ENCODE measurements at regions not wholly inside any gene's neighbourhood (a gene's known extent, or its start where the extent isn't known, plus 50 kb on each side); places are given as distances from the start of the nearest gene placed in this dataset.
"Not testable (repeated sequence)": the region's sequence is repeated elsewhere in the genome, so short reads cannot be mapped to it uniquely, and the experiment has no call there.

DNA sequence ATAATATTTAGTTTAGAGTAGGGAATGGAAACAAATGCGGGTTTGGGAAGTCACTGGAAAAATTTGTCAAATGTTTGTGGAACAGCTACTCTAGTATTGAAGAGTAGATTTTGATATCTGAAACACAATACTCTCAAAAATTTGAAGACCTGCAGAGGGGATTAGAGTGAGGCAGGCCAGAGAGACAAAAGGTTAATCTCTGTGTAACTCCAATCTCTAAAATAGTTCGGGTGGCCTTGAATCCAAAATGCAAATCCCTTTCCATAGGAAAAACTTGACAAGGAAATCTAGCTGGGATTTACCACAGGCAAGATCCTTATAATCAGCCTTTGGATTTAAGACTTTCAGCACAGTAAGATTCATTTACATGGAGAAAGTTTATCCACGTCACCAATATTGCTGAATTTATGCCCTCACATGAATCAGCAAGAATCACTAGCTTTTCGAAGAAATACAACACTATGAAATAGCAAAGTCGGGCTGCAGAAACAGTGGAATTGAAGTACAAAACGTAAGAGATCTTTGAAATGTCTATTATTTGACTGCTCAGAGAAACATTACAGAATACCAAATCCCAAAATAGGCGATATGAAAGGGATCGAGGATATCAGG, 423.7 kb upstream of the ZNF804A start:
- intact Hi-C loops (cut with DNase I) = no loop called here
- H3K27ac ChIP-seq (ENCODE audit: low read length) = no peak overlapping the region
- H3K27me3 ChIP-seq (ENCODE audit: control insufficient read depth, insufficient read depth) = no peaks in the 10 kb centered on the region
- H3K4me1 ChIP-seq (ENCODE audit: control insufficient read depth, insufficient read depth, low read length) = no peaks in the 10 kb centered on the region
- no peak overlapping the region for H3K4me3 ChIP-seq (ENCODE audit: low read length)
- ATAC-seq (no peak), DNase-seq (no peak)
- WGBS = 74% methylated on average over 8 of the region's 8 CpGs
- no peaks in the 10 kb centered on the region for H3K9me3 ChIP-seq (ENCODE audit: control insufficient read depth, low read length)

DNA sequence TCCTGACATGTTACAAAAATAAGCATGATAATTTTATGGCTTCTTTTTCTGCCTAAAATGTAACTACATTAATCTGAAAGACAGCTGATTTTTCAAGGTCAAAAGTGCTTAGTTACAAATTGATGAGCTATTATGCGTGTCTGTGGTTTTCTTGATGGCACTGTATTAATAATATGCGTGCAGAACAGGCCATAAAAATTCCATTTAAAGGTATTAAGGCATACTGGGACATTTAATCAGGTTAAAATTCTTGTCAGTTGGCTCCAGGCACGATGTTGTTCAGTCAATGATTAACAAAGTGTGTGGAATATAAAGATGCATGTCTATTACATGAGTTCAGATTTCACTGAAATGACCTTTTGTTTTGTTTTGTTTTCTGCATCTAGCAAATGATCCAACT, 420.1 kb upstream of the ZNF804A start:
- H3K4me3 ChIP-seq (ENCODE audit: low read length) = no peak overlapping the region
- H3K4me1 ChIP-seq (ENCODE audit: control insufficient read depth, insufficient read depth, low read length) = no peaks in the 10 kb centered on the region
- H3K27ac ChIP-seq (ENCODE audit: low read length) = no peak overlapping the region
- ATAC-seq (no peak), DNase-seq (no peak)
- 63% methylated on average over 3 of the region's 3 CpGs for WGBS
- no peaks in the 10 kb centered on the region for H3K9me3 ChIP-seq (ENCODE audit: control insufficient read depth, low read length)
- intact Hi-C loops (cut with DNase I) = no loop called here
- H3K27me3 ChIP-seq (ENCODE audit: control insufficient read depth, insufficient read depth) = no peaks in the 10 kb centered on the region

- DNase-seq = no peak
Observed at GRCh38 chr2:184186436-184186835, 411.9 kb upstream of the ZNF804A start.

DNA sequence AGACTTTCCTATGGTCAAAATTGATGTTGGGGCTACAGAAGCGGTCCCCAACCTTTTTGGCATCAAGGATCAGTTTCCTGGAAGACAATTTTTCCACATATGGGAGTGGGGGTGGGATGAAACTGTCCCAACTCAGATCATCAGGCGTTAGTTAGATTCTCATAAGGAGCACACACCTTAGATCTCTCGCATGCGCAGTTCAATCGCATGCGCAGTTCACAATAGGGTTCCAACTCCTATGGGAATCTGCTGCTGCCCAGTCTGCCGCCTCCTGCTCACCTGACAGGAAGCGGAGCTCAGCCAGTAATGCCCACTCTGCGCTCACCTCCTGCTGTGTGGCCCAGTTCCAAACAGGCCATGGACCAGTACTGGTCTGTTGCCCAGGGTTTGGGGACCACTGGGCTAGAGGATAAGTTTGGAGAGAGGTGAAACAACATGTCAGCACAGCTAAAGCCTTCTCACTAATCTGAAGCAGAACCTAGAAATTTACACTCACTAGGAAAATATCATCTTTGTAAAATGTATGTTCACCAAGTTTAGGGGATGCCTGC, 410.8 kb upstream of the ZNF804A start:
- Histone ChIP-seq H3K27me3 (ENCODE audit: control insufficient read depth, insufficient read depth) (no peaks in the 10 kb centered on the region), H3K4me1 (ENCODE audit: control insufficient read depth, insufficient read depth, low read length) (no peaks in the 10 kb centered on the region), H3K27ac (ENCODE audit: low read length) (no peak overlapping the region), H3K4me3 (ENCODE audit: low read length) (no peak overlapping the region), H3K9me3 (ENCODE audit: control insufficient read depth, low read length) (no peaks in the 10 kb centered on the region)
- WGBS = 80% methylated on average over 9 of the region's 9 CpGs
- intact Hi-C loops (cut with DNase I) = no loop called here
- DNase-seq (no peak), ATAC-seq (no peak)

More at GRCh38 chr2:184186436-184186835, 411.9 kb upstream of the ZNF804A start:
- intact Hi-C loops (cut with DNase I) = no loop called here
- WGBS = 80% methylated on average over 4 of the region's 4 CpGs
- H3K27me3 ChIP-seq (ENCODE audit: control insufficient read depth, insufficient read depth) = no peaks in the 10 kb centered on the region
- no peak overlapping the region for H3K27ac ChIP-seq (ENCODE audit: low read length)
- no peaks in the 10 kb centered on the region for H3K9me3 ChIP-seq (ENCODE audit: control insufficient read depth, low read length)
- no peak overlapping the region for H3K4me3 ChIP-seq (ENCODE audit: low read length)
- no peaks in the 10 kb centered on the region for H3K4me1 ChIP-seq (ENCODE audit: control insufficient read depth, insufficient read depth, low read length)
- ATAC-seq = no peak

- no peak for ATAC-seq
- Histone ChIP-seq H3K27ac (ENCODE audit: low read length) (no peak overlapping the region), H3K4me3 (ENCODE audit: low read length) (no peak overlapping the region), H3K4me1 (ENCODE audit: control insufficient read depth, insufficient read depth, low read length) (no peaks in the 10 kb centered on the region), H3K27me3 (ENCODE audit: control insufficient read depth, insufficient read depth) (no peaks in the 10 kb centered on the region), H3K9me3 (ENCODE audit: control insufficient read depth, low read length) (no peaks in the 10 kb centered on the region)
- DNase-seq = no peak
- 70% methylated on average over 3 of the region's 3 CpGs for WGBS
- intact Hi-C loops (cut with DNase I) = no loop called here
Observed at GRCh38 chr2:184190725-184191124, 407.6 kb upstream of the ZNF804A start.

- no peak for DNase-seq
- Histone ChIP-seq H3K4me1 (ENCODE audit: control insufficient read depth, insufficient read depth, low read length) (no peaks in the 10 kb centered on the region), H3K27ac (ENCODE audit: low read length) (no peak overlapping the region), H3K4me3 (ENCODE audit: low read length) (no peak overlapping the region), H3K27me3 (ENCODE audit: control insufficient read depth, insufficient read depth) (no peaks in the 10 kb centered on the region), H3K9me3 (ENCODE audit: control insufficient read depth, low read length) (no peaks in the 10 kb centered on the region)
- ATAC-seq = no peak
- intact Hi-C loops (cut with DNase I) = no loop called here
- 72% methylated on average over 2 of the region's 2 CpGs for WGBS
Observed at GRCh38 chr2:184192649-184193048, 405.7 kb upstream of the ZNF804A start.

DNA sequence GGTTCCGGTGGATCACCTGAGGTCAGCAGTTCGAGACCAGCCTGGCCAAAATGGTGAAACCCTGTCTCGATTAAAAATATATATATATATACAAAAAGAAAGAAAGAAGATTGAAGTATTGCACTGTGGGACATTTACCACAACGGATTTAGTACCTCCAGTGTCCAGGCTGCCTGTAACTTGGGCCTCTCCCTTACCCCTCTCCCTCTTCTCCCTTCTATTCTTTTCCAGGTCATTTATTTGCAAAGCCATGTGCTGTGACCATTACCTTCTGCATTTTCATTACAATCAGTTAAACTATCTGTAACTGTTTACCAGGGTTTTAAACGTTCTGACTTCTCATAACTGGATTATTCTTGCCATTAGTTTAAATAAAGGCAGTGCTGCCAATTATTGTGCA, 400.9 kb upstream of the ZNF804A start:
- WGBS = 66% methylated on average over 5 of the region's 5 CpGs
- no peak overlapping the region for H3K4me3 ChIP-seq (ENCODE audit: low read length)
- intact Hi-C loops (cut with DNase I) = no loop called here
- H3K27ac ChIP-seq (ENCODE audit: low read length) = no peak overlapping the region
- no peak for DNase-seq
- no peaks in the 10 kb centered on the region for H3K4me1 ChIP-seq (ENCODE audit: control insufficient read depth, insufficient read depth, low read length)
- no peaks in the 10 kb centered on the region for H3K27me3 ChIP-seq (ENCODE audit: control insufficient read depth, insufficient read depth)
- no peaks in the 10 kb centered on the region for H3K9me3 ChIP-seq (ENCODE audit: control insufficient read depth, low read length)
- no peak for ATAC-seq

- intact Hi-C loops (cut with DNase I); H3K27me3 ChIP-seq (ENCODE audit: control insufficient read depth, insufficient read depth); H3K4me3 ChIP-seq (ENCODE audit: low read length); H3K4me1 ChIP-seq (ENCODE audit: control insufficient read depth, insufficient read depth, low read length); ATAC-seq; H3K27ac ChIP-seq (ENCODE audit: low read length); H3K9me3 ChIP-seq (ENCODE audit: control insufficient read depth, low read length); DNase-seq: not testable (repeated sequence)
- 79% methylated on average over 5 of the region's 5 CpGs for WGBS
Observed at GRCh38 chr2:184198791-184199190, 399.5 kb upstream of the ZNF804A start.

- intact Hi-C loops (cut with DNase I) = no loop called here
- Histone ChIP-seq H3K27ac (ENCODE audit: low read length) (no peak overlapping the region), H3K4me1 (ENCODE audit: control insufficient read depth, insufficient read depth, low read length) (no peaks in the 10 kb centered on the region), H3K27me3 (ENCODE audit: control insufficient read depth, insufficient read depth) (no peaks in the 10 kb centered on the region), H3K9me3 (ENCODE audit: control insufficient read depth, low read length) (no peaks in the 10 kb centered on the region), H3K4me3 (ENCODE audit: low read length) (no peak overlapping the region)
- 85% methylated on average over 4 of the region's 4 CpGs for WGBS
- no peak for DNase-seq
- ATAC-seq = no peak
Observed at GRCh38 chr2:184199274-184199673, 399.1 kb upstream of the ZNF804A start.

DNA sequence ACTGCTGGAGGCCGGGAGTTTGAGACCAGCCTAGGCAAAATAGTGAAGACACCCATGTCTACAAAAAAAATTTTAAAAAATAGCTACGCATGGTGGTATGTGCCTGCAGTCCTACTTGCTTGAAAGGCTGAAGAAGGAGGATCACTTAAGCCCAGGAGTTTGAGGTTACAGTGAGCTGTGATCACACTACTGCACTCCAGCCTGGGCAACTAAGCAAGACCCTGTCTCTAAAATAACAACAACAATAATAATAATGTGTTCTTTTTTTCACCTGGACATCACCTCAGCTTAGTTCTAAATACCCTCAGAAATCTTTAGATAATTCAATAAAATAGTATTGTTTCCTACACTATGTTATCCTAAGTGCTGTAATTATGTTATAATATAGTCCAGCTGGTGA, 397.1 kb upstream of the ZNF804A start:
- DNase-seq (no peak), ATAC-seq (no peak)
- intact Hi-C loops (cut with DNase I) = no loop called here
- H3K4me1 ChIP-seq (ENCODE audit: control insufficient read depth, insufficient read depth, low read length) = no peaks in the 10 kb centered on the region
- no peaks in the 10 kb centered on the region for H3K9me3 ChIP-seq (ENCODE audit: control insufficient read depth, low read length)
- no peak overlapping the region for H3K4me3 ChIP-seq (ENCODE audit: low read length)
- WGBS = 92% methylated on average over 2 of the region's 2 CpGs
- H3K27ac ChIP-seq (ENCODE audit: low read length) = no peak overlapping the region
- no peaks in the 10 kb centered on the region for H3K27me3 ChIP-seq (ENCODE audit: control insufficient read depth, insufficient read depth)

- ATAC-seq = no peak
- 92% methylated on average over 1 of the region's 1 CpG for WGBS
Observed at GRCh38 chr2:184203661-184204060, 394.7 kb upstream of the ZNF804A start.

More at GRCh38 chr2:184203661-184204060, 394.7 kb upstream of the ZNF804A start:
- Histone ChIP-seq H3K27me3 (ENCODE audit: control insufficient read depth, insufficient read depth) (no peaks in the 10 kb centered on the region), H3K4me3 (ENCODE audit: low read length) (no peak overlapping the region), H3K9me3 (ENCODE audit: control insufficient read depth, low read length) (no peaks in the 10 kb centered on the region), H3K27ac (ENCODE audit: low read length) (no peak overlapping the region), H3K4me1 (ENCODE audit: control insufficient read depth, insufficient read depth, low read length) (no peaks in the 10 kb centered on the region)
- no peak for DNase-seq
- intact Hi-C loops (cut with DNase I) = no loop called here
